ENCODE measurements at regions not wholly inside any gene's neighbourhood (a gene's known extent, or its start where the extent isn't known, plus 50 kb on each side); places are given as distances from the start of the nearest gene placed in this dataset.

DNA sequence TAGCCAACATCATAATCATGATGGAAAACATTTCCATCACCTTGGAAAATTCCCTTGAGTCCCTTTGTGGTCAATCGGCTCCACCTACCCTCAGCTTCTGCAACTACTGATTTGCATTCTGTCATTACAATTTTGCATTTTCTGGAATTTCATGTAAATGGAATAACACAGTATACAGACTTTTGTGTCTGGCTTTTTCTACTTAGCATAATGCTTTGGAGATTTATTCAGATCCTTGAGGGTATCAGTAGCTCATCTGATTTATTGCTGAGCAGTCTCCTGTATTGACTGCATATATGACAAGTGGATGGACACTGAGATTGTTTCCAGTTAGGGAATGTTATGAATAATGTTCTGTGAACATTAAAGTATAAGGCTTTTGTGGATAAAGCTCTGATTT, 358.3 kb downstream of the USP25 start:
- ChIA-PET CTCF (no interaction called here), POLR2A (ENCODE audit: low non-redundant PET) (no interaction called here)
- Histone ChIP-seq H3K4me1 (ENCODE audit: insufficient read depth, low read length, poor library complexity, severe bottlenecking) (no peaks in the 10 kb centered on the region), H3K4me3 (ENCODE audit: low read depth, low read length, poor library complexity, severe bottlenecking) (no peak overlapping the region), H3K27ac (ENCODE audit: low read depth, low read length, poor library complexity, severe bottlenecking) (no peak overlapping the region), H3K9me3 (ENCODE audit: low read depth, low read length, poor library complexity, severe bottlenecking) (no peaks in the 10 kb centered on the region), H3K36me3 (ENCODE audit: insufficient read depth, low read length, poor library complexity, severe bottlenecking) (no peaks in the 10 kb centered on the region), H3K27me3 (replicated peaks; ENCODE audit: insufficient read depth, low read depth, low read length, poor library complexity) (no peaks in the 10 kb centered on the region)
- no peak for DNase-seq (ENCODE audit: low spot score)
- TF ChIP-seq EZH2 (IDR thresholded peaks at IDR 0.05; ENCODE audit: borderline replicate concordance, low read depth, low read length, poor library complexity, severe bottlenecking) = no peak
- TF ChIP-seq, protein P1, sequence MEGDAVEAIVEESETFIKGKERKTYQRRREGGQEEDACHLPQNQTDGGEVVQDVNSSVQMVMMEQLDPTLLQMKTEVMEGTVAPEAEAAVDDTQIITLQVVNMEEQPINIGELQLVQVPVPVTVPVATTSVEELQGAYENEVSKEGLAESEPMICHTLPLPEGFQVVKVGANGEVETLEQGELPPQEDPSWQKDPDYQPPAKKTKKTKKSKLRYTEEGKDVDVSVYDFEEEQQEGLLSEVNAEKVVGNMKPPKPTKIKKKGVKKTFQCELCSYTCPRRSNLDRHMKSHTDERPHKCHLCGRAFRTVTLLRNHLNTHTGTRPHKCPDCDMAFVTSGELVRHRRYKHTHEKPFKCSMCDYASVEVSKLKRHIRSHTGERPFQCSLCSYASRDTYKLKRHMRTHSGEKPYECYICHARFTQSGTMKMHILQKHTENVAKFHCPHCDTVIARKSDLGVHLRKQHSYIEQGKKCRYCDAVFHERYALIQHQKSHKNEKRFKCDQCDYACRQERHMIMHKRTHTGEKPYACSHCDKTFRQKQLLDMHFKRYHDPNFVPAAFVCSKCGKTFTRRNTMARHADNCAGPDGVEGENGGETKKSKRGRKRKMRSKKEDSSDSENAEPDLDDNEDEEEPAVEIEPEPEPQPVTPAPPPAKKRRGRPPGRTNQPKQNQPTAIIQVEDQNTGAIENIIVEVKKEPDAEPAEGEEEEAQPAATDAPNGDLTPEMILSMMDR (conservative IDR thresholded peaks at IDR 0.05; ENCODE audit: low read depth, low read length) = no peak
- no TSS peak for BruUV-seq (replicated peaks)
- intact Hi-C loops (cut with micrococcal nuclease; ENCODE audit: unreplicated experiment) = no loop called here

DNA sequence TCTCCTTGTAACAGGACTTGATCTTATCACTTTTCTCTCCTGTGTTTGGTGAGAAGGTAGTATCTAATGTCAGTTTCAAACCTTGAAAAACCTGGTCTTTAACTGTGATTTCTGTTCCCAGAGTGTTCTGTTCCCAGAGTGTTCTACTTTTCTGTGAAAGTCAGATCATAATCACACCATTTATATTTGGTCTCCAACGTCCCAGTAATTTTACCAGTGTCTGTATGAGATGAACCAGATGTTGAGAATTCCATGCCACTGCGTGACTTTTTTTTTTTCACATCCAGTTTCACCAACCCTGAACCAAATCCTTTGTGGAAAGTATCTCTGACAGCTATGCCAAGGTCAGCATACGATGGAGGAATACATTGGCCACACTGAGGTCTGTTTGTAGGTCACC, 365.2 kb downstream of the USP25 start:
- DNase-seq (ENCODE audit: low spot score) = no peak
- TF ChIP-seq, protein P1 (conservative IDR thresholded peaks at IDR 0.05; ENCODE audit: low read depth, low read length) = no peak
- no peak for TF ChIP-seq EZH2 (IDR thresholded peaks at IDR 0.05; ENCODE audit: borderline replicate concordance, low read depth, low read length, poor library complexity, severe bottlenecking)
- no peaks in the 10 kb centered on the region for H3K36me3 ChIP-seq (ENCODE audit: insufficient read depth, low read length, poor library complexity, severe bottlenecking)
- ChIA-PET POLR2A (ENCODE audit: low non-redundant PET) (no interaction called here), CTCF (no interaction called here)
- BruUV-seq (replicated peaks) = no TSS peak
- no peak overlapping the region for H3K4me3 ChIP-seq (ENCODE audit: low read depth, low read length, poor library complexity, severe bottlenecking)
- intact Hi-C loops (cut with micrococcal nuclease; ENCODE audit: unreplicated experiment) = no loop called here
- H3K4me1 ChIP-seq (ENCODE audit: insufficient read depth, low read length, poor library complexity, severe bottlenecking) = no peaks in the 10 kb centered on the region
- no peak overlapping the region for H3K27ac ChIP-seq (ENCODE audit: low read depth, low read length, poor library complexity, severe bottlenecking)
- H3K27me3 ChIP-seq (replicated peaks; ENCODE audit: insufficient read depth, low read depth, low read length, poor library complexity) = no peaks in the 10 kb centered on the region
- H3K9me3 ChIP-seq (ENCODE audit: low read depth, low read length, poor library complexity, severe bottlenecking) = no peaks in the 10 kb centered on the region

DNA sequence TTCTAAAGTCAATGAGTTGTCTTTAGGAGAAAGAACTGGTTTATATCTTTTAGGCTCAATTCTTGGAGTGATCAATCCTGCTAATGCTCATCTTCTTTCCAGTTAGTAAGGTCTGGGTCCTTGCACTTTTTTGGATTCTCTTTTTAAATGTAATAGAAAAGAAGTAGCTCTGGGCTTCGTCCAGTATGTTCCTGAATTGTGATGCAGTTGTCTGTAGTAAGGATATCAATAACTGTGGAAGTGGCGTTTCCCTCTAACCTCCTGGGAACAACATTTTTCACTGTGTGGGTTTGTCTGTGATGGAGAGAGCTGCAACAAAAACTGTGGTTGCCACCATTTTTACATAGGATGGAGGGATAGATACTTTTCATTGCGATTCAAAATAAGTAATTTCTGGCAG, 367.2 kb downstream of the USP25 start:
- TF ChIP-seq EZH2 (IDR thresholded peaks at IDR 0.05; ENCODE audit: borderline replicate concordance, low read depth, low read length, poor library complexity, severe bottlenecking) = no peak
- TF ChIP-seq, protein P1 (conservative IDR thresholded peaks at IDR 0.05; ENCODE audit: low read depth, low read length) = no peak
- H3K4me3 ChIP-seq (ENCODE audit: low read depth, low read length, poor library complexity, severe bottlenecking) = no peak overlapping the region
- no peaks in the 10 kb centered on the region for H3K36me3 ChIP-seq (ENCODE audit: insufficient read depth, low read length, poor library complexity, severe bottlenecking)
- no TSS peak for BruUV-seq (replicated peaks)
- no peaks in the 10 kb centered on the region for H3K27me3 ChIP-seq (replicated peaks; ENCODE audit: insufficient read depth, low read depth, low read length, poor library complexity)
- H3K9me3 ChIP-seq (ENCODE audit: low read depth, low read length, poor library complexity, severe bottlenecking) = no peaks in the 10 kb centered on the region
- H3K4me1 ChIP-seq (ENCODE audit: insufficient read depth, low read length, poor library complexity, severe bottlenecking) = no peaks in the 10 kb centered on the region
- H3K27ac ChIP-seq (ENCODE audit: low read depth, low read length, poor library complexity, severe bottlenecking) = no peak overlapping the region
- ChIA-PET CTCF (no interaction called here), POLR2A (ENCODE audit: low non-redundant PET) (interaction anchor here (0.7 kb wide), 1 partner anchor 1884 kb away, joined by 4 read pairs; no protein-coding TSS in a partner anchor)
- intact Hi-C loops (cut with micrococcal nuclease; ENCODE audit: unreplicated experiment) = no loop called here
- no peak for DNase-seq (ENCODE audit: low spot score)

All from A673 (cell line).